H1 (cell line): ENCODE measurements at regions not wholly inside any gene's neighbourhood (a gene's known extent, or its start where the extent isn't known, plus 50 kb on each side); places are given as distances from the start of the nearest gene placed in this dataset.

Experiments used
- MAFK ChIP-seq: IDR thresholded peaks from 2 replicates; pipeline ENCODE4 v1.6.1; 2012; ENCODE audit warnings: low read depth, mild to moderate bottlenecking, improper control_type of control experiment, low read length
- RFX5 ChIP-seq: IDR thresholded peaks from 2 replicates; pipeline ENCODE4 v1.6.1; 2011; ENCODE audit warnings: low read depth, low read length, improper control_type of control experiment, borderline replicate concordance
- TAF7 ChIP-seq: optimal IDR thresholded peaks from 2 replicates; pipeline ENCODE3; 2011; ENCODE audit warnings: low read depth, mild to moderate bottlenecking, inconsistent platforms, low read length, moderate library complexity, borderline replicate concordance

- no peak for TF ChIP-seq TAF7
- no peak for TF ChIP-seq RFX5
- no peak for TF ChIP-seq MAFK
Observed at GRCh38 chr13:46953331-46953730, 56.5 kb upstream of the HTR2A start (continued).
